IMR-90 (cell line): ENCODE measurements at regions not wholly inside any gene's neighbourhood (a gene's known extent, or its start where the extent isn't known, plus 50 kb on each side); places are given as distances from the start of the nearest gene placed in this dataset.

Experiments
- BHLHE40 ChIP-seq: fragments of 150-350 bp; IDR thresholded peaks from 2 replicates; pipeline ENCODE4 v1.6.1; 2016; ENCODE audit warnings: mild to moderate bottlenecking, low read depth, low read length
- CEBPB ChIP-seq: IDR thresholded peaks from 2 replicates; pipeline ENCODE4 v1.6.1; 2012; ENCODE audit warnings: low read depth, low read length, improper control_type of control experiment
- CHD1 ChIP-seq: IDR thresholded peaks from 2 replicates; pipeline ENCODE4 v1.6.1; 2012; ENCODE audit warnings: low read depth, low read length, improper control_type of control experiment
- CTCF ChIP-seq: conservative IDR thresholded peaks from 2 replicates; pipeline ENCODE4 v1.5.1; 2012; ENCODE audit warnings: mild to moderate bottlenecking, low read depth, low read length, improper control_type of control experiment
- FOS ChIP-seq: fragments of 150-350 bp; IDR thresholded peaks from 2 replicates; pipeline ENCODE4 v1.6.1; 2016; ENCODE audit warnings: low read depth, low read length
- MAZ ChIP-seq: IDR thresholded peaks from 2 replicates; pipeline ENCODE4 v1.6.1; 2012; ENCODE audit warnings: low read depth, mild to moderate bottlenecking, low read length, improper control_type of control experiment, moderate library complexity, borderline replicate concordance
- MXI1 ChIP-seq: IDR thresholded peaks from 2 replicates; pipeline ENCODE4 v1.6.1; 2012; ENCODE audit warnings: low read depth, mild to moderate bottlenecking, low read length, moderate library complexity, borderline replicate concordance
- NFE2L2 ChIP-seq: fragments of 150-350 bp; IDR thresholded peaks from 2 replicates; pipeline ENCODE4 v1.6.1; 2016; ENCODE audit warnings: low read depth, mild to moderate bottlenecking, low read length
- POLR2A ChIP-seq: IDR thresholded peaks from 2 replicates; pipeline ENCODE4 v1.6.1; 2012; ENCODE audit warnings: mild to moderate bottlenecking, low read depth, low read length
- RAD21 ChIP-seq: IDR thresholded peaks from 2 replicates; pipeline ENCODE4 v1.6.1; 2012; ENCODE audit warnings: low read length, improper control_type of control experiment
- SMC3 ChIP-seq: fragments of 150-350 bp; IDR thresholded peaks from 2 replicates; pipeline ENCODE4 v1.6.1; 2016; ENCODE audit warnings: low read depth, mild to moderate bottlenecking, antibody characterized with exemption, low read length, moderate library complexity
- USF2 ChIP-seq: fragments of 150-350 bp; IDR thresholded peaks from 2 replicates; pipeline ENCODE4 v1.6.1; 2017; ENCODE audit warnings: mild to moderate bottlenecking, antibody characterized with exemption, low read length, low read depth

GRCh38 chr17:63095459-63095858, 129.4 kb downstream of the TANC2 start:
- TF ChIP-seq CTCF (no peak), BHLHE40 (no peak), POLR2A (no peak), CEBPB (no peak), FOS (no peak), MAZ (no peak), MXI1 (no peak), RAD21 (no peak), USF2 (0 out of 2 replicates have a peak, but pooled peaks have one; percentile 21), SMC3 (no peak), NFE2L2 (no peak), CHD1 (no peak)
